ENCODE measurements at regions not wholly inside any gene's neighbourhood (a gene's known extent, or its start where the extent isn't known, plus 50 kb on each side); places are given as distances from the start of the nearest gene placed in this dataset.

- TF ChIP-seq SKIL (CRISPR knock-in tag; IDR thresholded peaks at IDR 0.05; ENCODE audit: borderline replicate concordance): no peak
- no peak for TF ChIP-seq ATF5 (CRISPR knock-in tag; IDR thresholded peaks at IDR 0.05; ENCODE audit: low read depth)
- TF ChIP-seq ZNF367 (CRISPR knock-in tag; IDR thresholded peaks at IDR 0.05; ENCODE audit: borderline replicate concordance): no peak
- no peak for TF ChIP-seq ZNF496 (CRISPR knock-in tag; IDR thresholded peaks at IDR 0.05; ENCODE audit: insufficient replicate concordance)
- TF ChIP-seq PTBP1 (IDR thresholded peaks at IDR 0.05; ENCODE audit: low read depth, low read length, poor library complexity, severe bottlenecking): no peak
These were observed 66.9 kb upstream of the INPP4B start (continued) for GRCh38 chr4:142913034-142913433.

GRCh38 chr4:142913461-142914030 is 67.4 kb upstream of the INPP4B start:
- in situ Hi-C loops (cut with HindIII; ENCODE audit: extremely low pct_ligation_motif_present, low pct_unique_long_range_greater_than_20kb) (no loop called here), intact Hi-C loops (cut with micrococcal nuclease; ENCODE audit: unreplicated experiment) (no loop called here)
- Histone ChIP-seq H3K79me2 (ENCODE audit: insufficient read depth, low read length) (no peaks in the 10 kb centered on the region), H3K27me3 (ENCODE audit: control insufficient read depth in 1 of 2, insufficient read depth in 2 of 2, low read length in 2 of 2) (no peaks in the 10 kb centered on the region; a peak in 1 of 5 replicates), H3K27ac (ENCODE audit: extremely low read length, insufficient read depth, low read length) (no peak overlapping the region), H3K4me1 (ENCODE audit: insufficient read depth, low read length) (no peaks in the 10 kb centered on the region), H2AFZ (ENCODE audit: low read length) (no peak overlapping the region), H3K36me3 (replicated peaks in 1 of 2; ENCODE audit: control insufficient read depth in 1 of 2, insufficient read depth in 2 of 2, low read length in 2 of 2) (no peaks in the 10 kb centered on the region), H4K20me1 (ENCODE audit: insufficient read depth, low read length) (no peaks in the 10 kb centered on the region), H3K9me3 (ENCODE audit: low read length) (no peaks in the 10 kb centered on the region; the same call in 1 of the 2 replicates), H3K9ac (ENCODE audit: insufficient read depth, low read depth, low read length) (no peak overlapping the region), H3K4me2 (ENCODE audit: low read depth, low read length) (no peak overlapping the region), H3K4me3 (replicated peaks in 1 of 3; ENCODE audit: insufficient read depth in 1 of 3, low read depth in 2 of 3, low read length in 3 of 3) (no peak overlapping the region)
- no TSS peak for BruUV-seq (replicated peaks)
- ChIA-PET CTCF (ENCODE audit: low intra/inter-chr PET ratio, low total read pairs) (no interaction called here), POLR2A (no interaction called here)
- no peak for FAIRE-seq
- WGBS (ENCODE audit: low lambda C conversion rate): 2% methylated on average over 4 of the region's 4 CpGs
- no peak for DNase-seq (ENCODE audit: low spot score)
- TF ChIP-seq NFIB (CRISPR knock-in tag; IDR thresholded peaks at IDR 0.05; ENCODE audit: borderline replicate concordance) (no peak), TCF7 (IDR thresholded peaks at IDR 0.05; ENCODE audit: low read depth) (no peak), STAG1 (CRISPR knock-in tag; IDR thresholded peaks at IDR 0.05) (no peak), CBFB (CRISPR knock-in tag; IDR thresholded peaks at IDR 0.05) (no peak), HOXA7 (CRISPR knock-in tag; IDR thresholded peaks at IDR 0.05) (no peak), ZNF746 (CRISPR knock-in tag; IDR thresholded peaks at IDR 0.05) (no peak), SUZ12 (IDR thresholded peaks at IDR 0.05; ENCODE audit: low read depth, low read length) (no peak), BHLHE40 (IDR thresholded peaks at IDR 0.05; ENCODE audit: low read length) (no peak), ZNF672 (CRISPR knock-in tag; IDR thresholded peaks at IDR 0.05) (no peak), ZBTB44 (CRISPR knock-in tag; IDR thresholded peaks at IDR 0.05) (no peak), REXO4 (CRISPR knock-in tag; IDR thresholded peaks at IDR 0.05; ENCODE audit: borderline replicate concordance) (no peak)
- ATAC-seq: no peak
